GM19455 (cell line): ENCODE measurements at regions not wholly inside any gene's neighbourhood (a gene's known extent, or its start where the extent isn't known, plus 50 kb on each side); places are given as distances from the start of the nearest gene placed in this dataset.

ENCODE experiments used
- ATAC-seq: cut with Tn5 transposase; IDR thresholded peaks from one replicate; pipeline ENCODE4 v1.9.1; 2021; ENCODE audit not compliant: unreplicated experiment

DNA sequence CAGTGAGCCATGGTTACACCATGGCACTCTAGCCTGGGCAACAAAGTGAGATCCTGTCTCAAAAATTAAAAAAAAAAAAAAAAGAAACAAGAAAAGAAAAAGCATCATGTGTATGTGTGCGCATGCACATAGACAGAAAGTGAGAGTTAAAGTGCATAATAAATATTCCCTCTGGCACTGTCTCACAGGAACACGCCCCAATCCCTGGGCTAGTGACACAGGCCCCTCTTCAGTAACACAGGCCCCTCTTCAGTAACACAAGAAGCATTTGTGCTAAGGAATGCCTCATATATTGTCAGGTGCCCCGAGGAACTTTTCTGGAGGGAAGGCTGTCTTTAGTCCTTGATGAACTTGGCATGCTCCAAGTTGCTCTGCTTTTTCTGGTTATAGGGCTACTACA lies 57.5 kb downstream of the RPL27A start:
- ATAC-seq: no peak

- ATAC-seq: no peak
Measured at GRCh38 chr11:8744423-8744822, 61.8 kb downstream of the RPL27A start.

- no peak for ATAC-seq
Measured at GRCh38 chr11:8745431-8746253, 63.0 kb downstream of the RPL27A start.

GRCh38 chr11:8746331-8746974 lies 63.9 kb downstream of the RPL27A start:
- no peak for ATAC-seq

- no peak for ATAC-seq
Measured at GRCh38 chr11:8747173-8747572, 64.6 kb downstream of the RPL27A start.

DNA sequence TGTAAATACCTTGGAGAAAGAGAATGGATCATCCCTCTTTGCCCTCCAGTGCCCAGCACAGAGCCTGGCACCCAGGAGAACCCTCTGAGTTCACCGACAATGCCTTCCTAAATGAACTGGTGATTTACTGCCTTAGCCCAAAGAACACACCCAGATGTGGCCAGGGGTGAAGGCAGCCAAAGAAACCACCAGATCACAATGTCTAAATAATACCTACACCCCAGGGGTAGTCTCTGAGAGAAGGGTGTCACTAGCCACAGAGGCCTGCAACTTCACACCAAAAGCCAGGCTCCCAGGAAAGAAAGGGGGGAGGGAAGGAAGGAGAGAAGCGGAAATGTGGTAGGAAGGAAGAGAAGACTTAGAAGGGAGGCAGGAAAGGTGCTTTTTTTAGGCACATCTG lies 65.7 kb downstream of the RPL27A start:
- ATAC-seq: no peak

- ATAC-seq: no peak
Measured at GRCh38 chr11:8749202-8749601, 66.6 kb downstream of the RPL27A start.

GRCh38 chr11:8754241-8754640 lies 71.6 kb downstream of the RPL27A start:
- ATAC-seq: no peak

DNA sequence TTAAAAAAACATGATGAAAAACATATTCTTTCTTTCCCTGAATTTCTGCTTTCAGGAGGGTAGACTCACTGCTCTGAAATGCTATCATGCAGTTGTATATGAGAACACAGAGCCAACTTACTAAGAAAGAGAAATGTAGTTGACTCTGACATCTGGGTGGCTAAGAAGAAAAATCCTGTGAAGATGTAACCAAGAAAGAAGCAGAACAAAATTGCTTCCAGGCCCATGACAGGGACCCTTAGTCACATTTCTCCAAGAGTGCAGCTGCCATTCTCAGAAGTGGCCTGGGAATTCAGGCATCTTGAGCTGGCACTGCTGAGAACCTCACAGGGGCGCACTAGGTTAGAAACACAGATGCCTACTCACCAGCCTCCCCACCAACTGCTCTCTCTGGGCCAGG lies 73.6 kb downstream of the RPL27A start:
- ATAC-seq: no peak

DNA sequence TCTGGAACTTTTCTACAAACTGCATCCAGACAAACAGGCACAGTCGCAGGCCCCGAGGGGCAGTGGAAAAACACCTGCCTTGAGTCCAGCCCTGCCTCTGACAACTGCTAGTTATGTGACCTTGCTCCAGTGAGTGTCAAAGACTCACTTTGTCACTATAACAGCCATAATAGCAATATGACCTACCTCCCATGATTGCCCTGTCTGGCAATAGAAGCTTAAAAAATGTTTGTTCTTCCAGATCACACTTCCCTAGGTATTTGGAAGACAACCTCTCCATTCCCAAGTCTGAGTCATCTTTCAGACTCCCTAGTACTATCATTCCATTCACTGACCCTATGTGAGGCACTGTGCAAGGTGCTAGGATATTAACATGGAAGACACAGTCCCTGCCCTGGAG lies 74.5 kb downstream of the RPL27A start:
- no peak for ATAC-seq

GRCh38 chr11:8757533-8757932 lies 74.9 kb downstream of the RPL27A start:
- ATAC-seq: no peak

GRCh38 chr11:8758619-8759169 lies 76.1 kb downstream of the RPL27A start:
- no peak for ATAC-seq

DNA sequence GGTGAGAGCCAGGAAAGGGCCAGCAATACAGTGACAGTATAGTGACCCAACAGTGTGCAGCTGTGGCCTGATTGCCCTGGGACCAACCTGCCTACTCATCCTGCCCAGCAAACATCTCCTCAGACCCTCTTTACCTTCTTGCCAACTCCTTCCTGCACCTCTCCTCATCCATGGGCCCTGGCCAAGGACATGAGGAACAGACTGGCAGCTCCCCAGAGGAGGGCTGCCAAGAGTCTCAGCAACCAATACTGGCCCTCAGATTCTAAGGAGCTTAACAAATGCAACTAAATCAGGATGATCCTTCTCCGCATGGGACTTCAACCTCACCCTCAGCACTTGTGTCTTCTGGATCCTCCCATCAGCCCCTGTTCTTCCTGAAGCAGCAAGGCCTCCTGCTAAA lies 77.0 kb downstream of the RPL27A start:
- no peak for ATAC-seq

- no peak for ATAC-seq
Measured at GRCh38 chr11:8760896-8761295, 78.3 kb downstream of the RPL27A start.

DNA sequence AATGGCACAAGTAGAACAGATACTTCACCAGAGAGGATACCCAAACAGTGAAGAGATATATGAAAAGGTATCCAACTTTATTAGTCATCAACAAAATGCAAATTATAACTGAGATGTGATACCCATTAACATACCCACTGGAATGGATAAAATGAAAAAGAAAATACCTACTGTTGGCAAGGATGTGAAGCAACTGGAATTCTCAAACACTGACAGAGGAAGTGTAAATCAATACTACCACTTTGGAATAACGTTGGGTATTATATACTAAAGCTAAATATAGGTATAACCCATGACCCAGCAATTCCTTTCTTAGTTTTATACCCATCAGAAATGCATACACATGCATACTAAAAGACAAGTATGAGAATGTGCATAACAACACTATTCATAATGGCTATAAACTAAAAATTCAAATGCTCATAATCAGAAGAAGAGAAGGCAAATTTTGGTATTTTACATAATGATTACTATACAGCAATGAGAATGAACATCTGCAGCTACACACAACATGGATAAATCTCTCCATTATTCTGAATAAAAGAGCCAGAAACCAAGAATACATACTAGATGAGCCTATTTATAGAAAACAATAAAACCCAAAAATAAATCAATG lies 80.6 kb downstream of the RPL27A start:
- no peak for ATAC-seq

DNA sequence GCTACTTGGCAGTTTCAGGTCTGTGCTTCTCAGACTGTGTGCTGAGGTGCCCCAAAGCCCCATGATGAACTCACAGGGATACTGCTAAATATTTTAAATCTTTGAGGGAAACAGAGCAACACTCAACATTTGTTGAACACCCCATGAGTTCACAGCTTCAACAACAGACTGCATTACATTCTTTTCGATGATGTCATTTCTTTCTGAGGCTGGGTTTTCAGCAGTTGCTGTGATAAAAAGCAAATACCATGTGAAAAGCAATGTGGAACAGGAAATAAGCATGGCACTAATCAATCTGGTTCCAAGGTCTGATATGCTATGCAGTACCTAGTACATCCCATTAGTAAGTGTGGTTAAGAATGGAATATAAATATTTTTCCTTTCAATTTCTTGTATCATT lies 82.7 kb downstream of the RPL27A start:
- ATAC-seq: no peak

- no peak for ATAC-seq
Measured at GRCh38 chr11:8766043-8766987, 83.7 kb downstream of the RPL27A start.

- no peak for ATAC-seq
Measured at GRCh38 chr11:8766988-8767374, 84.4 kb downstream of the RPL27A start.

- no peak for ATAC-seq
Measured at GRCh38 chr11:8767466-8768142, 85.0 kb downstream of the RPL27A start.

- no peak for ATAC-seq
Measured at GRCh38 chr11:8768625-8769333, 86.2 kb downstream of the RPL27A start.
